HG03280 (cell line): ENCODE measurements at regions not wholly inside any gene's neighbourhood (a gene's known extent, or its start where the extent isn't known, plus 50 kb on each side); places are given as distances from the start of the nearest gene placed in this dataset.

Experiments used
- ATAC-seq: cut with Tn5 transposase; IDR thresholded peaks from one replicate; pipeline ENCODE4 v1.9.1; 2021; ENCODE audit warnings: mild to moderate bottlenecking, moderate library complexity; ENCODE audit not compliant: unreplicated experiment

GRCh38 chr18:75810961-75811551, 383.6 kb upstream of the SMIM21 start:
- no peak for ATAC-seq

GRCh38 chr18:75810516-75810915, 383.0 kb upstream of the SMIM21 start:
- no peak for ATAC-seq

GRCh38 chr18:75809926-75810255, 382.4 kb upstream of the SMIM21 start:
- no peak for ATAC-seq

- no peak for ATAC-seq
These were observed 381.8 kb upstream of the SMIM21 start for GRCh38 chr18:75809151-75809925.

- ATAC-seq, result no peak
These were observed 377.8 kb upstream of the SMIM21 start for GRCh38 chr18:75805265-75805664.

- ATAC-seq, result no peak
These were observed 375.2 kb upstream of the SMIM21 start for GRCh38 chr18:75802681-75803080.

DNA sequence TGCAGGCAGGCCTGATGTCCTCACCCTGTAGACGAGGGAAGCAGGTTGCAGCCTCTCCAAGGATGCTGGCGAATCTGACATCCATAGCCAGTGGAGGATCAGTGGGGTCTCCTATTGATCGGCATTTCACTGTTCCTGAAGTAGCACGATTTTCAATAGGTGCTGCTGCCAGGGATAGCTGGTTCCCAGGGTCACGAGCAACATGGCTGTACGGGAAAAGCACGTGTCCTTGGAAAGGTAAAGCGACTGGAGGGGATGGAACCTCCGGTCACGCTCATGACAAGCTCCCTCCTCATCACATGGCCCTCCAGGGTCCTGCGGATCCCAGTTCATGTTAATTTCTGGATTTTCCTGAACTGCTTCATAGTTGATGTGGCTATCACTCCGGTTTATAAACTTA, 373.7 kb upstream of the SMIM21 start:
- ATAC-seq, result no peak

DNA sequence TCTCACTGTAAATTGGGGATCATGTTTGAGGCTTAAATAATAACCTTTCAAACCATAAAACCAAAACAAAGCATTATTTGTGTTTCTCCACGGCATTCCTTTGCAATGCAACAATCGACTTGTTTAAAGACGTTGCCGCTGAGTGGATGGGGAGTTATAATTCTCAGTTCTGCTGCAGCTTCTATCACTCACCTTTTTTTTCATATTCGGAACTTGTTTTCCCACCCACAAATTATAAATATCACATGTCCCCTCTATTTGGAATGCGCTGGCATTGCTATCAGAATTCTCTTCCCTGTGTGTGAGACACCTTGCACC, 372.8 kb upstream of the SMIM21 start:
- no peak for ATAC-seq

DNA sequence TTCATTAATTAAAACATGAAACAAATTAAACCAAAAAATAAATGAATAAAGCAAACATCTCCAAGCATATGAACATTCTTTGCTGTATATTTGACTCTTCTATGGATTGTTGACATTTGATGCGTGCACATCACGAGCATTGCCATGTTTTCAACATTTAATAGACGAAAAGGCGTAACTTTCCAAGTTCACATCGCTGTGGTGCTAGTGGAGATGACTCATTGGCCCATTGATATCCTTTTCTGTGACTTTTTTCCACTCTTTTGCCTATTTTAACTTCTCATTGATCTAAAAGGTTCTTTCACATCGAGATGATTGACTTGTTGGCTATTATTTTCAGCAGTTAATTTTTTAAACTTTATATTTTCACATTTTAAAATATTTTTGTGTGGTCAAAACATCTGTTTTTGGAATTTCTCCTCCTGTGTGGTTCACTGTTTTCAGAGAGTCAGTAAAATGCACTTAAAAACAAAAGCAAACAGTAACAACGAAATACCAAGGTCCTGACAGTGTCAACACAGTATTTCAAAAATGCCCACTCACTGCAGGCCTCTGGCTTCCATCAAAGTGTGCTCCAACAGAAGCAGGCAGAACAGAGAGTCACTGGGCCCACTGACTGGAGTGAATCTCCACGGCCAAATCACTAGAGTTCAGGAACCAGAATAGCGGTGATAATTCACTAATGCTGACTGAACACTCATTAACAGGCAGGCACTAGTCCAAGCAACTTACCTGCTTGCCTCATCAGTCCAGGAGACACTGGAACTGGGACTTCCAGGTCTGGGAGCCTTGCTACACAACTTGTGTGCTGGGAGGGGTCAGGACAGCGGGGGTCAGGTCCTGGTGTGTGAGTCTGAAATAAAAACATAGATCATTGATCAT, 372.2 kb upstream of the SMIM21 start:
- ATAC-seq, result no peak

GRCh38 chr18:75797046-75797445, 369.5 kb upstream of the SMIM21 start:
- ATAC-seq, result no peak

GRCh38 chr18:75790796-75791195, 363.3 kb upstream of the SMIM21 start:
- no peak for ATAC-seq

DNA sequence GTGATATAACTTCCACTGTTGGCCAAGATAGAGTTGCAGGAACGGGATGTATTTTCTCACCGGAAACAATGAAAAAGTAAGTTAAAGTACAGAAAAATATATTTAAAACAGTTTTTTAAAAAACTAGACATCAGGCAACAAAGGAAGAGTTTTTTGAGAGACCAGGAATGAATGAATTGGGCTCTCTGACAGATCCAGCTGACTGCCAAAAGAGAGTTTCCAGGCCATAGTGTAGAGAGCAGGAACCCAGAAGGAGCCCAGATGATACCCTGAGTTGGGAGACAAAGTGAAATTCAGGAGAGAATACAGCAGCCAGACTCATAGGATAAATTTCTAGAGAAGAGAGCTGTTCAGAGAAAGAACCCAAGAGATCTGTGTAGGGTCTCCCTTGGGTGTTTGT, 362.6 kb upstream of the SMIM21 start:
- no peak for ATAC-seq

- ATAC-seq, result no peak
These were observed 358.3 kb upstream of the SMIM21 start for GRCh38 chr18:75785834-75786233.

DNA sequence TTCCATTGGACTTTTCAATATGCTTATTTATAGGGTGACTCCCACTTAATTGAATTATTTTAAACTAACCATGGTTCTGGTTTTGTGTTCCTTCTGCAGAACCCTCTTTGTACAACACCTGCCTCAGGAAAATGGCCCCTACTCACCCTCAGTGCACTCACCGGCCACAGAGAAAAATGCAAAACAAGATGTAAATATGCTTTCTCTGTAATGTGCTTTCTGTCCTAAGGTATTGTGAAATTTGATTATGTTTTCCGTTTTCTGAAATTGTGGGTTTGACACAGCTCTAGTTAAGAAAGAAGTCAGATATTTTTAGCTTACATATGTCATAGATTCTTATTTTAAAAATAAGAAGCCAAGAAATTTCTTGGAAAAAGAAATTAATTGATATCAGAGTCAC, 357.7 kb upstream of the SMIM21 start:
- no peak for ATAC-seq

GRCh38 chr18:75784390-75784789, 356.9 kb upstream of the SMIM21 start:
- ATAC-seq, result no peak

- no peak for ATAC-seq
These were observed 356.2 kb upstream of the SMIM21 start for GRCh38 chr18:75783566-75784281.

DNA sequence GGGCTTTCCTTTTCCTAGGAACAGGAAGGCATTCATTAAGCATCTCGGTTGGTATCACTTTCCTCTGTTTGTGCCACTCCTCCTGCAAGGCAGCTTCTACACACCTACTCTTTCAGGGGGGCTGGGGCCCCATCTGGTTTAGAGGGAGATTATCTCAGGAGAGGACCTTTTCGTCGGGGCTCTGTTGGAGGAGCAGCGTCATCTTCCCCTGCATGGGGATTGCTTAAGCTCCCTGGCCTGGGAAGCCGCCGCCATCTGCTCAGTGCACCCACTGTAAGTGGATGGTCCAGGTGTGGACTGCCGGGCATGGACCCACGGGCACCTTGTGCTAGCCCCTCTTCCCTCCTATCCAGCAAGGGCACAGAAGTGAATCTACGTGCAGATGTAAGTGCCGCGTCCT, 355.3 kb upstream of the SMIM21 start:
- no peak for ATAC-seq

GRCh38 chr18:75782204-75782603, 354.7 kb upstream of the SMIM21 start:
- no peak for ATAC-seq

- no peak for ATAC-seq
These were observed 352.4 kb upstream of the SMIM21 start for GRCh38 chr18:75779910-75780309.

GRCh38 chr18:75779450-75779849, 351.9 kb upstream of the SMIM21 start:
- no peak for ATAC-seq

- no peak for ATAC-seq
These were observed 350.1 kb upstream of the SMIM21 start for GRCh38 chr18:75777630-75778029.
